B cell (primary cell): ENCODE measurements at regions not wholly inside any gene's neighbourhood (a gene's known extent, or its start where the extent isn't known, plus 50 kb on each side); places are given as distances from the start of the nearest gene placed in this dataset.

Experiments
- ATAC-seq: fragments of 200-7000 bp; cut with Tn5 transposase; one replicate; pipeline ENCODE4 v1.10.0; 2021; ENCODE audit warnings: low read depth, mild to moderate bottlenecking, moderate number of reproducible peaks, moderate library complexity
- CTCF ChIA-PET: fragments of 350-600 bp; sonication (Branson Sonifier 250); formaldehyde crosslinking; loops from one replicate; lab custom pipeline; 2021; ENCODE audit warnings: antibody characterized with exemption, inconsistent platforms; lab: Charles Lee
- POLR2A ChIA-PET: fragments of 350-600 bp; sonication (Branson Sonifier 250); formaldehyde crosslinking; loops from one replicate; lab custom pipeline; 2021; ENCODE audit warnings: antibody characterized with exemption; lab: Charles Lee
- DNase-seq: peaks from one replicate; pipeline ENCODE4 v3.0.0; 2013
- H2AFZ ChIP-seq: 2 replicates; pipeline ENCODE4 v1.6.1; 2012; ENCODE audit warnings: mild to moderate bottlenecking, low read depth, low read length; ENCODE audit not compliant: insufficient read depth, poor library complexity, severe bottlenecking
- H3K27ac ChIP-seq, 2 donors: 1 replicate in 1 of 2; 2 replicates in 1 of 2; pipeline ENCODE4 v1.5.1; 2012 to 2013; ENCODE audit warnings: low read length in 2 of 2, mild to moderate bottlenecking in 2 of 2, moderate library complexity in 1 of 2
- H3K27me3 ChIP-seq, 4 experiments: fragments of 200-600 bp in 1 of 4; sonication (generic) in 1 of 4; replicated peaks in 1 of 4; 1 replicate in 2 of 4; 2 replicates in 2 of 4; pipeline versions ENCODE4 v1.6.1 to v1.7.0; 2013 to 2016; ENCODE audit warnings: low read length in 3 of 4, mild to moderate bottlenecking in 2 of 4, mixed read lengths in 1 of 4, moderate library complexity in 1 of 4; ENCODE audit not compliant: insufficient read depth in 4 of 4, control insufficient read depth in 3 of 4; ENCODE audit errors: control extremely low read depth in 1 of 4
- H3K36me3 ChIP-seq, 2 experiments: replicated peaks in 1 of 2; 1 replicate in 1 of 2; 2 replicates in 1 of 2; pipeline versions ENCODE4 v1.6.1 to v1.7.1; 2013; ENCODE audit warnings: low read length in 1 of 2; ENCODE audit not compliant: insufficient read depth in 2 of 2, control insufficient read depth in 1 of 2; ENCODE audit errors: control extremely low read depth in 1 of 2, extremely low read depth in 1 of 2
- H3K4me1 ChIP-seq, 2 donors: fragments of 200-600 bp in 1 of 2; sonication (generic) in 1 of 2; 1 replicate in 1 of 2; 2 replicates in 1 of 2; pipeline versions ENCODE4 v1.5.1 to v1.6.1; 2013 to 2017; ENCODE audit warnings: low read length in 2 of 2; ENCODE audit not compliant: control insufficient read depth in 2 of 2, insufficient read depth in 2 of 2
- H3K4me2 ChIP-seq: replicated peaks from 2 replicates; pipeline ENCODE3; 2012; ENCODE audit warnings: mild to moderate bottlenecking, low read depth, low read length; ENCODE audit not compliant: poor library complexity, severe bottlenecking
- H3K4me3 ChIP-seq, 5 experiments: fragments of 200-600 bp in 1 of 5; sonication (generic) in 1 of 5; 1 replicate in 3 of 5; 2 replicates in 2 of 5; pipeline versions ENCODE4 v1.5.1 to v1.7.0; 2011 to 2016; ENCODE audit warnings: low read length in 4 of 5, mild to moderate bottlenecking in 4 of 5, low read depth in 2 of 5, control low read depth in 1 of 5, moderate library complexity in 1 of 5; ENCODE audit not compliant: insufficient read depth in 1 of 5; ENCODE audit errors: control extremely low read depth in 1 of 5, extremely low read depth in 1 of 5
- H3K79me2 ChIP-seq: fragments of 200-600 bp; sonication (generic); one replicate; pipeline ENCODE4 v1.6.0; 2016; ENCODE audit warnings: low read length; ENCODE audit not compliant: control insufficient read depth, insufficient read depth
- H3K9ac ChIP-seq: fragments of 200-600 bp; sonication (generic); 2 replicates; pipeline ENCODE4 v1.6.1; 2017; ENCODE audit warnings: mild to moderate bottlenecking, low read length, moderate library complexity
- H3K9me3 ChIP-seq, 3 donors: one replicate each; pipeline versions ENCODE4 v1.6.1 to v1.7.1; 2013; ENCODE audit warnings: low read length in 2 of 3; ENCODE audit not compliant: control insufficient read depth in 2 of 3, insufficient read depth in 1 of 3; ENCODE audit errors: control extremely low read depth in 1 of 3
- H4K20me1 ChIP-seq: 2 replicates; pipeline ENCODE4 v1.6.0; 2012; ENCODE audit warnings: mild to moderate bottlenecking, low read length; ENCODE audit not compliant: insufficient read depth, control insufficient read depth, poor library complexity, severe bottlenecking
- H3K27ac Mint-ChIP-seq: one replicate; pipeline ENCODE4 v1.8.0; 2021; ENCODE audit warnings: mixed read lengths
- H3K27me3 Mint-ChIP-seq: one replicate; pipeline ENCODE4 v1.8.0; 2021; ENCODE audit warnings: mixed read lengths
- H3K4me1 Mint-ChIP-seq: one replicate; pipeline ENCODE4 v1.8.0; 2021; ENCODE audit warnings: mixed read lengths
- H3K4me3 Mint-ChIP-seq: one replicate; pipeline ENCODE4 v1.8.0; 2021; ENCODE audit warnings: mixed read lengths
- H3K9me3 Mint-ChIP-seq: one replicate; pipeline ENCODE4 v1.8.0; 2022; ENCODE audit warnings: mixed read lengths; ENCODE audit not compliant: insufficient read depth
- EZH2 ChIP-seq: IDR thresholded peaks from 2 replicates; pipeline ENCODE4 v1.6.1; 2012; ENCODE audit warnings: borderline replicate concordance, low read depth, mild to moderate bottlenecking, moderate library complexity, low read length; ENCODE audit not compliant: insufficient read depth, poor library complexity, severe bottlenecking
- WGBS: methylation state at CpG from one replicate; pipeline ENCODE4 v1.1.5; 2013; ENCODE audit warnings: missing lambda C conversion rate; ENCODE audit not compliant: insufficient coverage; 5-methylcytosine and 5-hydroxymethylcytosine counted together
- intact Hi-C: fragments of 100-400 bp; cut with micrococcal nuclease; formaldehyde crosslinking; loops from one replicate; pipeline ENCODE4 v1.10.0; 2022
- TF ChIP-seq, protein P1 (sequence below): fragments of 200-600 bp; IDR thresholded peaks from one replicate; pipeline ENCODE4 v1.8.0; 2022; ENCODE audit warnings: antibody characterized with exemption, mild to moderate bottlenecking

DNA sequence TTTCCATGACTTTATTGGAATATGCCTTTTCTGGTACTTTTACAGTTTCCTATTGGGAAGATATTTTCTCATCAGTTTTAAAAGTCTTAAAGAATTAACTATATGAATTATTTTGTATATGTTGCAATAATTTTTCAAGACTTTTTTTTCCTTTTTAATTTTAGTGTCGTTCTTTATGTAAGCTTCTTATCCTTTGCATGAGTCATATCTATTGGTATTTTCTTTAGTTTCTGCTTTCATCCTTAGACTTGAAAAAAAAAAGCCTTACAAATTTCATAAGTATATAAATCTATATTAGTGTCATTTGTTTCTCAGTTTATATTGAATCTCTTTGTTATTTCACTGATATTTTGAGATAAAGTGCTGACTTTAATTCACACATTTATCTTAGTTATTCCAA is 94.9 kb downstream of the DSEL start:
- no peak for TF ChIP-seq EZH2
- TF ChIP-seq, protein P1, sequence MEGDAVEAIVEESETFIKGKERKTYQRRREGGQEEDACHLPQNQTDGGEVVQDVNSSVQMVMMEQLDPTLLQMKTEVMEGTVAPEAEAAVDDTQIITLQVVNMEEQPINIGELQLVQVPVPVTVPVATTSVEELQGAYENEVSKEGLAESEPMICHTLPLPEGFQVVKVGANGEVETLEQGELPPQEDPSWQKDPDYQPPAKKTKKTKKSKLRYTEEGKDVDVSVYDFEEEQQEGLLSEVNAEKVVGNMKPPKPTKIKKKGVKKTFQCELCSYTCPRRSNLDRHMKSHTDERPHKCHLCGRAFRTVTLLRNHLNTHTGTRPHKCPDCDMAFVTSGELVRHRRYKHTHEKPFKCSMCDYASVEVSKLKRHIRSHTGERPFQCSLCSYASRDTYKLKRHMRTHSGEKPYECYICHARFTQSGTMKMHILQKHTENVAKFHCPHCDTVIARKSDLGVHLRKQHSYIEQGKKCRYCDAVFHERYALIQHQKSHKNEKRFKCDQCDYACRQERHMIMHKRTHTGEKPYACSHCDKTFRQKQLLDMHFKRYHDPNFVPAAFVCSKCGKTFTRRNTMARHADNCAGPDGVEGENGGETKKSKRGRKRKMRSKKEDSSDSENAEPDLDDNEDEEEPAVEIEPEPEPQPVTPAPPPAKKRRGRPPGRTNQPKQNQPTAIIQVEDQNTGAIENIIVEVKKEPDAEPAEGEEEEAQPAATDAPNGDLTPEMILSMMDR: no peak
- no CpG with 5 or more reads among the region's 1 CpG for WGBS
- ChIA-PET POLR2A (no interaction called here), CTCF (no interaction called here)
- H3K9me3 Mint-ChIP-seq: peaks cover 2% of the 10 kb centered on the region
- Histone ChIP-seq H3K4me1 (peaks cover 5 to 6% of the 10 kb centered on the region in 2 donors), H3K79me2 (no peaks in the 10 kb centered on the region), H3K9me3 (no peaks in the 10 kb centered on the region), H3K36me3 (no peaks in the 10 kb centered on the region), H2AFZ (no peak overlapping the region), H3K9ac (no peak overlapping the region), H3K27ac (no peak overlapping the region), H4K20me1 (no peaks in the 10 kb centered on the region), H3K4me3 (no peak overlapping the region), H3K27me3 (no peaks in the 10 kb centered on the region), H3K4me2 (no peak overlapping the region)
- no peaks in the 10 kb centered on the region for H3K27me3 Mint-ChIP-seq
- peaks cover 4% of the 10 kb centered on the region for H3K4me1 Mint-ChIP-seq
- intact Hi-C loops: no loop called here
- no peak overlapping the region for H3K27ac Mint-ChIP-seq
- DNase-seq (no peak), ATAC-seq (no peak)
- no peak overlapping the region for H3K4me3 Mint-ChIP-seq

DNA sequence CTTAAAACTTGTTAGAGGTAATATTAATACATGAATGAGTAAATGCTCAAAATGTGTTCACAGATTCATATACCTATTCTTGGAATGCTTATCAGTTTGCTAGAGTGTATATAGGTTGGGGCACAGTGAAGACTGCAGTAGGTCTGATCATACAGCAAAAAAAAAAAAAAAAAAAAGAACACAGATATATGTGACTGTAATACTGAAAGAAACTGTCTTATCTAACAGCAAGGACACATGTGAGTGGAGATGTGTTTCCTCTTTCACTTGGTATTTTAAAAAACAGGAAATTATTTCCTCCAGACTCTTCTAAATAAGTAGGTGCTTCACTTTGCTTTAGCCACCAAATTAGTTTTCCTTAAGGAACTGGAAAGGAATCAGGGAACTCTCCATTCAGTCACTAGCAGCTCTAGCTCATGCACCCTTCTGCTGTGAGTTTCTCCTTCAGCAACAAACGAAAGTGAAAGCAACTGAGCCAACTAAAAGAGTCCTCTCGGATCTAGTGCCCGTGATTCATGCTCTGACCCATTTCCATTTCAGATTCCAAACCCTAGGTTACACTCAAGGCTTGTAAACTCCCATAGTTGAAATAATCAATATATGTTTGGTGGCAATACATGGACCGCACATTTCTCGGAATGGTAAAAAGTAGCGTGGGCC is 98.5 kb downstream of the DSEL start:
- TF ChIP-seq EZH2: no peak
- TF ChIP-seq, protein P1: no peak
- peaks cover 2% of the 10 kb centered on the region for H3K9me3 Mint-ChIP-seq
- Histone ChIP-seq H3K79me2 (no peaks in the 10 kb centered on the region), H3K4me3 (peak overlapping the region; percentile 12 to 41 (median 26)), H3K27me3 (no peaks in the 10 kb centered on the region), H3K36me3 (no peaks in the 10 kb centered on the region), H3K27ac (peak overlapping the region in 1 of 2 donors; percentile 3), H3K9ac (peak overlapping the region; percentile 33), H3K9me3 (no peaks in the 10 kb centered on the region), H2AFZ (peak overlapping the region; percentile 71), H3K4me2 (peak overlapping the region; percentile 53), H4K20me1 (no peaks in the 10 kb centered on the region), H3K4me1 (peaks cover 5 to 6% of the 10 kb centered on the region in 2 donors)
- ATAC-seq (no peak), DNase-seq (peak; percentile 20)
- peak overlapping the region; percentile 50 for H3K4me3 Mint-ChIP-seq
- H3K27me3 Mint-ChIP-seq: no peaks in the 10 kb centered on the region
- intact Hi-C loops: no loop called here
- WGBS: 0% methylated on average over 1 of the region's 6 CpGs
- ChIA-PET POLR2A (no interaction called here), CTCF (no interaction called here)
- no peak overlapping the region for H3K27ac Mint-ChIP-seq
- H3K4me1 Mint-ChIP-seq: peaks cover 4% of the 10 kb centered on the region
